Adrenal gland (tissue), 9 donors: ENCODE measurements at regions not wholly inside any gene's neighbourhood (a gene's known extent, or its start where the extent isn't known, plus 50 kb on each side); places are given as distances from the start of the nearest gene placed in this dataset.

Experiments
- DNase-seq, 7 donors: peaks; one replicate each; pipeline ENCODE4 v3.0.0-alpha.2; 2019 to 2020
- H3K27ac ChIP-seq, 5 donors: fragments of 200-600 bp; sonication (generic) in 4 of 5; 1 replicate in 3 of 5; 2 replicates in 2 of 5; pipeline versions ENCODE4 v1.5.1 to v1.8.0; 2016 to 2020; ENCODE audit warnings: mild to moderate bottlenecking in 1 of 5
- H3K27me3 ChIP-seq: fragments of 200-600 bp; 2 replicates; pipeline ENCODE4 v1.8.0; 2021
- H3K36me3 ChIP-seq, 2 donors: fragments of 200-600 bp; replicated peaks in 1 of 2; 1 replicate in 1 of 2; 2 replicates in 1 of 2; pipeline versions ENCODE4 v1.5.1 to v1.8.0; 2018 to 2022
- H3K4me1 ChIP-seq, 2 donors: fragments of 200-600 bp; replicated peaks in 1 of 2; 1 replicate in 1 of 2; 2 replicates in 1 of 2; pipeline versions ENCODE4 v1.5.1 to v1.8.0; 2018 to 2021
- H3K4me3 ChIP-seq, 4 donors: fragments of 200-600 bp; sonication (generic) in 3 of 4; one replicate each; pipeline ENCODE4 v1.5.1; 2016 to 2018
- H3K9me3 ChIP-seq, 3 donors: fragments of 200-600 bp; sonication (generic) in 1 of 3; replicated peaks in 1 of 3; 1 replicate in 2 of 3; 2 replicates in 1 of 3; pipeline versions ENCODE4 v1.5.1 to v1.8.0; 2016 to 2021
- CTCF ChIP-seq, 6 experiments: fragments of 450-650 bp in 4 of 6; fragments of 200-600 bp in 2 of 6; sonication (generic) in 1 of 6; IDR thresholded peaks; 1 replicate in 5 of 6; 2 replicates in 1 of 6; pipeline versions ENCODE4 v1.5.1 to v1.8.0; 2016 to 2021; ENCODE audit warnings: antibody characterized with exemption in 6 of 6, mild to moderate bottlenecking in 2 of 6, moderate library complexity in 1 of 6
- POLR2A ChIP-seq, 2 donors: fragments of 450-650 bp; IDR thresholded peaks; one replicate each; pipeline ENCODE4 v1.6.1; 2017; ENCODE audit warnings: antibody characterized with exemption in 2 of 2, mild to moderate bottlenecking in 2 of 2, moderate library complexity in 1 of 2
- WGBS, 4 donors: extraction: QIAGEN DNeasy Blood & Tissue Kit in 2 of 4; methylation state at CpG; one replicate each; pipeline versions ENCODE4 v1.1.5 to v1.1.7; 2013 to 2017; 5-methylcytosine and 5-hydroxymethylcytosine counted together
- intact Hi-C, 2 donors: fragments of 100-400 bp; cut with DNase I; formaldehyde crosslinking; loops; one replicate each; pipeline versions ENCODE4 v1.14.1 to v1.15.0; 2022 to 2023
- donor health status: healthy with polysubstance abuse.
- donor health status: Bipolar disorder and iron deficiency.
- donor health status: DM: yes; HTN: yes; CAD: no.
- donor health status: DM: no; HTN: no; CAD: no.
- donor health status: DM: no; HTN: no; CAD: no.

- DNase-seq = no peak
- H3K36me3 ChIP-seq = no peaks in the 10 kb centered on the region
- no peak overlapping the region for H3K4me3 ChIP-seq
- no peaks in the 10 kb centered on the region for H3K4me1 ChIP-seq
- TF ChIP-seq CTCF (IDR thresholded peaks at IDR 0.05) (no peak), POLR2A (IDR thresholded peaks at IDR 0.05) (no peak)
- H3K27ac ChIP-seq = no peak overlapping the region
- no peaks in the 10 kb centered on the region for H3K27me3 ChIP-seq
- no peaks in the 10 kb centered on the region for H3K9me3 ChIP-seq
- intact Hi-C loops = no loop called here
Measured at GRCh38 chr12:28955931-28956330, 193.1 kb upstream of the FAR2 start.

GRCh38 chr12:28958553-28959195 is 190.4 kb upstream of the FAR2 start:
- no peaks in the 10 kb centered on the region for H3K9me3 ChIP-seq
- TF ChIP-seq CTCF (IDR thresholded peaks at IDR 0.05) (no peak), POLR2A (IDR thresholded peaks at IDR 0.05) (no peak)
- WGBS, 4 donors = 51 to 75% (median 57%) methylated on average over 2 of the region's 2 CpGs
- no peak overlapping the region for H3K4me3 ChIP-seq
- H3K27ac ChIP-seq = peak overlapping the region in 1 of 5 donors; percentile 8
- H3K36me3 ChIP-seq = no peaks in the 10 kb centered on the region
- no peak for DNase-seq
- no peaks in the 10 kb centered on the region for H3K27me3 ChIP-seq
- intact Hi-C loops = no loop called here
- peaks cover 5 to 6% of the 10 kb centered on the region in 2 donors for H3K4me1 ChIP-seq

GRCh38 chr12:28961948-28962384 is 187.1 kb upstream of the FAR2 start:
- no peak overlapping the region for H3K4me3 ChIP-seq
- intact Hi-C loops = no loop called here
- no peak for TF ChIP-seq CTCF (IDR thresholded peaks at IDR 0.05)
- TF ChIP-seq POLR2A (IDR thresholded peaks at IDR 0.05) = no peak
- DNase-seq = peak in 1 of 7 donors; percentile 26
- peak overlapping the region in 1 of 5 donors; percentile 29 for H3K27ac ChIP-seq
- WGBS, 4 donors = 21 to 44% (median 35%) methylated on average over 1 of the region's 1 CpG
- H3K27me3 ChIP-seq = no peaks in the 10 kb centered on the region
- H3K9me3 ChIP-seq = no peaks in the 10 kb centered on the region
- H3K4me1 ChIP-seq = peaks cover 5 to 6% of the 10 kb centered on the region in 2 donors
- H3K36me3 ChIP-seq = no peaks in the 10 kb centered on the region

- TF ChIP-seq CTCF (IDR thresholded peaks at IDR 0.05) (peak in 2 of 6 experiments; percentile 38 to 48), POLR2A (IDR thresholded peaks at IDR 0.05) (no peak)
- intact Hi-C loops = no loop called here
- Histone ChIP-seq H3K27ac (no peak overlapping the region), H3K4me1 (peaks cover 5 to 6% of the 10 kb centered on the region in 2 donors), H3K4me3 (no peak overlapping the region), H3K9me3 (no peaks in the 10 kb centered on the region), H3K36me3 (no peaks in the 10 kb centered on the region), H3K27me3 (no peaks in the 10 kb centered on the region)
- WGBS, 4 donors = 2 to 17% (median 13%) methylated on average over 2 of the region's 2 CpGs
- DNase-seq = no peak
Measured at GRCh38 chr12:28963554-28963953, 185.5 kb upstream of the FAR2 start.
